PFSK-1 (cell line): ENCODE measurements at regions not wholly inside any gene's neighbourhood (a gene's known extent, or its start where the extent isn't known, plus 50 kb on each side); places are given as distances from the start of the nearest gene placed in this dataset.

ENCODE experiments used
- FOXP2 ChIP-seq: optimal IDR thresholded peaks from 2 replicates; pipeline ENCODE3; 2011; ENCODE audit warnings: borderline replicate concordance, control low read depth, inconsistent platforms; ENCODE audit not compliant: insufficient read depth; ENCODE audit errors: extremely low read length, extremely low read depth
- POLR2AphosphoS5 ChIP-seq: IDR thresholded peaks from 2 replicates; pipeline ENCODE4 v1.6.1; 2012; ENCODE audit warnings: low read depth, mild to moderate bottlenecking, control low read depth, low read length, moderate library complexity
- SIN3A ChIP-seq: IDR thresholded peaks from 2 replicates; pipeline ENCODE4 v1.6.1; 2012; ENCODE audit warnings: mild to moderate bottlenecking, low read length, moderate library complexity, borderline replicate concordance; ENCODE audit not compliant: insufficient read depth
- TAF1 ChIP-seq: IDR thresholded peaks from 2 replicates; pipeline ENCODE4 v1.6.1; 2012; ENCODE audit warnings: low read length, control low read depth, borderline replicate concordance; ENCODE audit not compliant: insufficient read depth
- TF ChIP-seq, protein P1 (sequence below), 2 experiments: IDR thresholded peaks; 2 replicates each; pipeline versions ENCODE4 v1.6.1 to v1.8.0; 2011 to 2012; ENCODE audit warnings: low read depth in 2 of 2, low read length in 2 of 2, control low read depth in 1 of 2, inconsistent platforms in 1 of 2, mild to moderate bottlenecking in 1 of 2, moderate library complexity in 1 of 2; ENCODE audit not compliant: insufficient read depth in 1 of 2

GRCh38 chr2:204199357-204199756 lies 262.8 kb downstream of the ICOS start:
- TF ChIP-seq, protein P1, sequence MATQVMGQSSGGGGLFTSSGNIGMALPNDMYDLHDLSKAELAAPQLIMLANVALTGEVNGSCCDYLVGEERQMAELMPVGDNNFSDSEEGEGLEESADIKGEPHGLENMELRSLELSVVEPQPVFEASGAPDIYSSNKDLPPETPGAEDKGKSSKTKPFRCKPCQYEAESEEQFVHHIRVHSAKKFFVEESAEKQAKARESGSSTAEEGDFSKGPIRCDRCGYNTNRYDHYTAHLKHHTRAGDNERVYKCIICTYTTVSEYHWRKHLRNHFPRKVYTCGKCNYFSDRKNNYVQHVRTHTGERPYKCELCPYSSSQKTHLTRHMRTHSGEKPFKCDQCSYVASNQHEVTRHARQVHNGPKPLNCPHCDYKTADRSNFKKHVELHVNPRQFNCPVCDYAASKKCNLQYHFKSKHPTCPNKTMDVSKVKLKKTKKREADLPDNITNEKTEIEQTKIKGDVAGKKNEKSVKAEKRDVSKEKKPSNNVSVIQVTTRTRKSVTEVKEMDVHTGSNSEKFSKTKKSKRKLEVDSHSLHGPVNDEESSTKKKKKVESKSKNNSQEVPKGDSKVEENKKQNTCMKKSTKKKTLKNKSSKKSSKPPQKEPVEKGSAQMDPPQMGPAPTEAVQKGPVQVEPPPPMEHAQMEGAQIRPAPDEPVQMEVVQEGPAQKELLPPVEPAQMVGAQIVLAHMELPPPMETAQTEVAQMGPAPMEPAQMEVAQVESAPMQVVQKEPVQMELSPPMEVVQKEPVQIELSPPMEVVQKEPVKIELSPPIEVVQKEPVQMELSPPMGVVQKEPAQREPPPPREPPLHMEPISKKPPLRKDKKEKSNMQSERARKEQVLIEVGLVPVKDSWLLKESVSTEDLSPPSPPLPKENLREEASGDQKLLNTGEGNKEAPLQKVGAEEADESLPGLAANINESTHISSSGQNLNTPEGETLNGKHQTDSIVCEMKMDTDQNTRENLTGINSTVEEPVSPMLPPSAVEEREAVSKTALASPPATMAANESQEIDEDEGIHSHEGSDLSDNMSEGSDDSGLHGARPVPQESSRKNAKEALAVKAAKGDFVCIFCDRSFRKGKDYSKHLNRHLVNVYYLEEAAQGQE (IDR thresholded peaks at IDR 0.05; ENCODE audit: insufficient read depth in 1 of 2, low read depth in 2 of 2, low read length in 2 of 2) = no peak
- TF ChIP-seq SIN3A (no peak), POLR2AphosphoS5 (no peak)

GRCh38 chr2:204201507-204201906 lies 264.9 kb downstream of the ICOS start:
- TF ChIP-seq POLR2AphosphoS5 = no peak
- TF ChIP-seq SIN3A = no peak
- TF ChIP-seq, protein P1 (IDR thresholded peaks at IDR 0.05; ENCODE audit: insufficient read depth in 1 of 2, low read depth in 2 of 2, low read length in 2 of 2) = no peak
- TF ChIP-seq TAF1 = no peak
- TF ChIP-seq FOXP2 = no peak

DNA sequence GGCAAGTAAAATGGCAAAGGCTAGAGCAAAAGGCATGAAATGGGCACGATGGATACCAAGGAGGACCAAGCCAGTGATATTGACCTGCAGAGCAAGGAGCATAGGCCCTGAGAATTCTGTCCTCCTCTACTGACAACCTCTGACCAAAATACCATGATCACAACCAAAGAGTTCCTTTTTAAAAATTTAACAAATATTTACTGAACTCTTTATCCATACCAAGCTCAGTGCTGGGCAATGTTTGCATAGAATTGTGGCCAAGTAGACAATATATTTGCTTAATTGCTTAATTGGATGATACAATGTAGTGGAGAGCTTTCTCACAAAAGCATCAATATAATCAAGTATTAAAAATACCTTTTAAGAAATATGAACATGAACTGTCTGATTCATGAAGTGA lies 265.7 kb downstream of the ICOS start:
- TF ChIP-seq FOXP2 = no peak
- TF ChIP-seq, protein P1 (IDR thresholded peaks at IDR 0.05; ENCODE audit: insufficient read depth in 1 of 2, low read depth in 2 of 2, low read length in 2 of 2) = no peak
- no peak for TF ChIP-seq SIN3A
- no peak for TF ChIP-seq POLR2AphosphoS5
- no peak for TF ChIP-seq TAF1

GRCh38 chr2:204203704-204204103 lies 267.1 kb downstream of the ICOS start:
- TF ChIP-seq TAF1 = no peak
- TF ChIP-seq, protein P1 (IDR thresholded peaks at IDR 0.05; ENCODE audit: insufficient read depth in 1 of 2, low read depth in 2 of 2, low read length in 2 of 2) = no peak
- no peak for TF ChIP-seq FOXP2

DNA sequence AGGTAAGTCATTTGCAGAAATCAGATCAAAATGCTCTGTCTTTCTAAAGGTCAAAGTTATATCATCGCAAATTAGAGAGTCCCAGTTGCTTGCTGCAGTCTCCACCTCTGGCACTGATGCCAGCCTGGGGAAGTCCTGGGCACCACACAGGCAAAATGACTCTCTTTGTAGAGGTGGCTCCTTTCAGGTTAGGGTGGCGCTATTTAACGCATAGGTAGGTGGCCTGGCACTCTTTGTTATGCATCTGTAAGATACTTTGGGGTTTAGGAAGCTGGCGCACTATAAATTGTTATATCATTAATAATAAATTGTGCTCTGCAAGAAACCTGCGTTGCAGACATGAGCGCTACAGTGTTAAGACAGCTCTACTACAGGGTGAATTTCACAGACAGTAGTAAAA lies 268.5 kb downstream of the ICOS start:
- TF ChIP-seq TAF1 = no peak
- no peak for TF ChIP-seq SIN3A
- no peak for TF ChIP-seq FOXP2
- TF ChIP-seq, protein P1 (IDR thresholded peaks at IDR 0.05; ENCODE audit: insufficient read depth in 1 of 2, low read depth in 2 of 2, low read length in 2 of 2) = no peak
- no peak for TF ChIP-seq POLR2AphosphoS5
